ENCODE measurements at regions not wholly inside any gene's neighbourhood (a gene's known extent, or its start where the extent isn't known, plus 50 kb on each side); places are given as distances from the start of the nearest gene placed in this dataset.

GRCh38 chr11:79794484-79795393 is 353.9 kb upstream of the TENM4 start:
- no peak for DNase-seq (ENCODE audit: low read depth, low spot score)
- no peak for TF ChIP-seq CTCF (IDR thresholded peaks at IDR 0.05; ENCODE audit: low read depth, low read length)
- in situ Hi-C loops (cut with HindIII; ENCODE audit: low sequenced_read_pairs), result no loop called here
- no peak overlapping the region for H3K4me3 ChIP-seq (ENCODE audit: low read depth, low read length)

GRCh38 chr11:79794057-79794456 is 353.2 kb upstream of the TENM4 start:
- no peak overlapping the region for H3K4me3 ChIP-seq (ENCODE audit: low read depth, low read length)
- no peak for TF ChIP-seq CTCF (IDR thresholded peaks at IDR 0.05; ENCODE audit: low read depth, low read length)
- DNase-seq (ENCODE audit: low read depth, low spot score), result no peak
- in situ Hi-C loops (cut with HindIII; ENCODE audit: low sequenced_read_pairs), result no loop called here

GRCh38 chr11:79786961-79787360 is 346.1 kb upstream of the TENM4 start:
- in situ Hi-C loops (cut with HindIII; ENCODE audit: low sequenced_read_pairs), result no loop called here
- no peak for DNase-seq (ENCODE audit: low read depth, low spot score)
- no peak for TF ChIP-seq CTCF (IDR thresholded peaks at IDR 0.05; ENCODE audit: low read depth, low read length)
- H3K4me3 ChIP-seq (ENCODE audit: low read depth, low read length), result no peak overlapping the region

GRCh38 chr11:79783833-79784232 is 343.0 kb upstream of the TENM4 start:
- DNase-seq (ENCODE audit: low read depth, low spot score), result no peak
- no peak overlapping the region for H3K4me3 ChIP-seq (ENCODE audit: low read depth, low read length)
- in situ Hi-C loops (cut with HindIII; ENCODE audit: low sequenced_read_pairs), result no loop called here
- TF ChIP-seq CTCF (IDR thresholded peaks at IDR 0.05; ENCODE audit: low read depth, low read length), result no peak

GRCh38 chr11:79768343-79768742 is 327.5 kb upstream of the TENM4 start:
- no peak for DNase-seq (ENCODE audit: low read depth, low spot score)
- TF ChIP-seq CTCF (IDR thresholded peaks at IDR 0.05; ENCODE audit: low read depth, low read length), result no peak
- in situ Hi-C loops (cut with HindIII; ENCODE audit: low sequenced_read_pairs), result no loop called here
- no peak overlapping the region for H3K4me3 ChIP-seq (ENCODE audit: low read depth, low read length)

- DNase-seq (ENCODE audit: low read depth, low spot score), result no peak
- no peak for TF ChIP-seq CTCF (IDR thresholded peaks at IDR 0.05; ENCODE audit: low read depth, low read length)
- H3K4me3 ChIP-seq (ENCODE audit: low read depth, low read length), result no peak overlapping the region
- in situ Hi-C loops (cut with HindIII; ENCODE audit: low sequenced_read_pairs), result no loop called here
Observed at GRCh38 chr11:79762279-79762921, 321.6 kb upstream of the TENM4 start.
